NCI-H1048 (cell line): ENCODE measurements at regions not wholly inside any gene's neighbourhood (a gene's known extent, or its start where the extent isn't known, plus 50 kb on each side); places are given as distances from the start of the nearest gene placed in this dataset.
"Not testable (repeated sequence)": the region's sequence is repeated elsewhere in the genome, so short reads cannot be mapped to it uniquely, and the experiment has no call there.

Experiments
- DNase-seq: peaks from one replicate; lab custom pipeline; 2025; lab: John Stamatoyannopoulos, UW

DNA sequence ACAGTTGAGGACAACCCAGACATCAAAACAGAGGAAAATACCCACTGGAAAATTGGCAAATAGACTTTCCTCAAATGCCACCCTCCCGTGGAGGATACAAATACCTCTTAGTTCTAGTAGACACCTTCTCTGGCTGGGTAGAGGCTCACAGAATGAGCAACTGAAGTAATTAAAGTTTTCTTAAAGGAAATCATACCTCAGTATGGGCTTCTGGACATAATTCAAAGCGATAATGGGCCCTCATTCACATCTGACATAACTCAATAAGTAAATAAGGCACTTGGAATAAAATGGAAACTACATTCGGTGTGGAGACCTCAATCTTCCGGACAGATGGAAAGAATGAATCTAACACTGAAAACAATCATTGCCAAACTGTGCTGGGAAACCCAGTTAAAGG lies 115.2 kb upstream of the PLCL2 start:
- no peak for DNase-seq

DNA sequence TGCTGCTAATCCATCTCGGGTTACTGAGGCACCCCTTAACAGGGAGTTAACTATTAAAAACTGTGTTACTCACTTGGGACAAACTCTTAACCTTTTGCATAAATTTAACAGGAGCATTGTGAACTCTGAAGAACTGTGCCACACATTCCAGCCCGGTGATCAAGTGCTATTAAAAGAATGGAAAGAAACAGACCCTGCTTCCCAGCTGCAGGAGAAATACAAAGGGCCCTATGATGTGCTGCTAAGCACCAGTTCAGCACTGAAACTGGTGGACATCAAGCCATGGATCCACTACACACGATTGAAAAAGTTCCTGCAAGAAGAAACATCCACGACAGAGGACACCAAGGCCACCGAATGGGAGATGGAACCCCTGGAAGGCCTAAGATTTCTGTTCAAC lies 114.7 kb upstream of the PLCL2 start:
- no peak for DNase-seq

DNA sequence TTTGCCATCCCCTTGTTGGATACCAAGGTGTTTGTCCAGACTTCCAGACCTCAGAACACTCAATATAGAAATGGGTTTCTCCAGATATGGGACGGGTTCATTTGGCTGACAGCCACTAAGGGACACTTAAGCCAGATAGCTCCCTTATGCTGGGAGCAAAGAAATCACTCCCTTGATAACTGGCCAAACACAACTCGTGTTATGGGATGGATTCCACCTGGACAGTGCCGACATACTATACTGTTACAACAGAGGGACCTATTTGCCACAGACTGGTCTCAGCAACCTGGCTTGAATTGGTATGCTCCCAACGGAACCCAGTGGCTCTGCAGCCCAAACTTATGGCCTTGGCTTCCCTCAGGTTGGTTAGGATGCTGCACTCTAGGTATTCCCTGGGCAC lies 114.0 kb upstream of the PLCL2 start:
- no peak for DNase-seq

DNA sequence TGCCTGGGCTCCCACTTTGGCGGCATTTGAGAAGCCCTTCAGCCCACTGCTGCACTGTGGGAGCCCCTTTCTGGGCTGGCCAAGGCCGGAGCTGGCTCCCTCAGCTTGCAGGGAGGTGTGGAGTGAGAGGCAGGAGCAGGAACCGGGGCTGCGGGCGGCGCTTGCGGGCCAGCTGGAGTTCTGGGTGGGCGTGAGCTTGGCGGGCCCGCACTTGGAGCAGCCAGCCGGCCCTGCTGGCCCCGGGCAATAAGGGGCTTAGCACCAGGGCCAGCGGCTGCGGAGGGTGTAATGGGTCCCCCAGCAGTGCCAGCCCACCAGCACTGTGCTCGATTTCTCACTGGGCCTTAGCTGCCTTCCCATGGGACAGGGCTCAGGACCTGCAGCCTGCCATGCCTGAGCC lies 111.2 kb upstream of the PLCL2 start:
- not testable (repeated sequence) for DNase-seq

DNA sequence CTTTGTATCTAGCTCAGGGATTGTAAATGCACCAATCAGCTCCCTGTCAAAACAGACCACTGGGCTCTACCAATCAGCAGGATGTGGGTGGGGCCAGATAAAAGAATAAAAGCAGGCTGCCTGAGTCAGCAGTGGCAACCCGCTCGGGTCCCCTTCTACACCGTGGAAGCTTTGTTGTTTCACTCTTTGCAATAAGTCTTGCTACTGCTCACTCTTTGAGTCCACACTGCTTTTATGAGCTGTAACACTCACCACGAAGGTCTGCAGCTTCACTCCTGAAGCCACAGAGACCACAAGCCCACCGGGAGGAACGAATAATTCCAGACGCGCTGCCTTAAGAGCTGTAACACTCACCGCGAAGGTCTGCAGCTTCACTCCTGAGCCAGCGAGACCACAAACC lies 110.2 kb upstream of the PLCL2 start:
- DNase-seq: not testable (repeated sequence)

DNA sequence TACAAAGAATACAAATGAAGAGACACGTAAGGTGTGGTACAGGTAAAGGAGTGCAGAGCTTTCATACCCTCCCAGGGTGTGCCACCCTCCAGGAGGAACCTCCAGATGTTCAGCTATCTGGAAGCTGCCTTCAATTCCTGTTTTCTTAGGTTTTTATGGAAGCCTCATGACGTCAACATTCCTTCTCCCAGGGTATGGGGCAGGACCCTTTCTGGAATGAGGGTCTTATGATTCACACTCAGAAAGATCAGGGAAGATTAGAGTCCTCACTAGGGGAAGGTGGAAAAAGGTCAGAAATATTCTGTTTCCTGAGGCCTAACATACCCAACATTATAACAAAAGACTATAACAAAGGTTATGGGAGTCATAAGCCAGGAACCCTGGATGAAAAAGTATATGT lies 99.8 kb upstream of the PLCL2 start:
- no peak for DNase-seq

DNA sequence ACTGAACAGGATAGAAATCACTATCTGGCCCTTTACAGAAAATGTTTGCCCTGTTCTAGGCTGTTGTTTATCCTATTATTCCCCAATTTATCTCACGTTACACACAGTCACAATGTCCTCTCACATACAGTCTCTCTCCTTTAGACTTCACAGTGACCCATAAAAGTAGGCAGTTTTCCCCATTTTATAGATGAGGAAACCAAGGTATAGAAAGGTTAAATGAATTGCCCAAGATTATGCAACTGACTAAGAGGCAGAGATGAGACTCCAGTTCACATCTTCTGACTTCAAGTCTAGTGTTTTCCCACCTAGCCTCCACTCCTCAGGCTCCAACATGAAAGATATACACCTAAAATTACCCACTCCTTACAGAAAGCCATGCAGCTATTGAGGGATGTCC lies 99.3 kb upstream of the PLCL2 start:
- no peak for DNase-seq

DNA sequence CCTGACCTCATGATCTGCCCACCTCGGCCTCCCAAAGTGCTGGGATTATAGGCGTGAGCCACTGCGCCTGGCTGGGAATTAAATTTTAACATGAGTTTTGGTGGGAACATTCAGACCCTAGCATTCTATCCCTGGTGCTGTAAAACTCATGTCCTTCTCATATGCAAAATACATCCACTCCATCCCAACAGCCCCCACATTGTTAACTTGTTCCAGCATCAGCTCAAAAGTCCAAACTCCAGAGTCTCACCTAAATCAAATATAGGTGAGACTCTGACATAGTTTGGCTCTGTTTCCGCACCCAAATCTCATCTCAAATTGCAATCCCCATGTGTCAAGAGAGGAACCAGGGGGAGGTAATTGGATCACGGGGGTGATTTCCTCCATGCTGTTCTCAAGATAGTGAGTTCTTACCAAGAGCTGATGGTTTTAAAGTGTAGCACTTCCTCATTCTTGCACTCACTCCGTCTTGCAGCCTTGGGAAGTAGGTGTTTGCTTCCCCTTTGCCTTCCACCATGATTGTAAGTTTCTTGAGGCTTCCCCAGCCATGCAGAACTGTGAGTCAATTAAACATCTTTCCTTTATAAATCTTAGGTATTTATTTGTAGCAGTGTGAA lies 96.2 kb upstream of the PLCL2 start:
- DNase-seq: no peak

DNA sequence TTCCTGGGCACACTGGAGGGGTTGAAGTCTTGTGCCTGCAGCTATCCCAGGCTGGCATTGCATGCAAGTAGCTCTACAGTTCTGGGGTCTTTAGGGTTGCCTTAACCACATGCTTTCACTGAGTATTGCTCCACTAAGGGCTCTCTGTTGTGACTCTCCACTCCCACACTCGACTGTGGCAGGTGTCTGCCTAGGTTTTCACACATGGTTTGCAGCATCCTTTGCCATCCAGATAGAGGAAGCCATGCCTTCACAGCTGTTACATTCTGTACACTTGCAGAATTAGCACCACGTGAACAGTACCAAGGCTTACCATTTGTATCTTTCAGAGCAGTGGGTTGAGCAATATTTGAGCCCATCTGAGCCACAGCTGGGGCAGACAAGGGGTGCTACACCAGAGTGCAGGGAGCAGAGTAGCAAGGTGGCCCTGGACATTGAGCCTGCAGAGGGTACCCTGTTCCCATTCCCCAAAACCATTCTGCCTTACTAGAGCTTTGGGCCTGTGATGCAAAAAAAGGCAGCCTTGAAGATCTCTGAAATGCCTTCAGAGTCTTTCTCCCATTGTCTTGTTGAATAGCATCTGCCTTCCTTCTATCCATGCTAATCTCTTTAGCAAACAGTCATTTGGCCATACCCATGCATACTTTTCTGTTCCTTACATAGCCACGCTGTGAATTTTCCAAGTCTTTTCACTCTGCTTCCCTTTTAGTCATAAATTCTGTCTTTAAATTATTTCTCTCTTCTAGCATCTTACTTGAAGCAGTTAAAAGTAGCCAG lies 95.2 kb upstream of the PLCL2 start:
- DNase-seq: no peak

DNA sequence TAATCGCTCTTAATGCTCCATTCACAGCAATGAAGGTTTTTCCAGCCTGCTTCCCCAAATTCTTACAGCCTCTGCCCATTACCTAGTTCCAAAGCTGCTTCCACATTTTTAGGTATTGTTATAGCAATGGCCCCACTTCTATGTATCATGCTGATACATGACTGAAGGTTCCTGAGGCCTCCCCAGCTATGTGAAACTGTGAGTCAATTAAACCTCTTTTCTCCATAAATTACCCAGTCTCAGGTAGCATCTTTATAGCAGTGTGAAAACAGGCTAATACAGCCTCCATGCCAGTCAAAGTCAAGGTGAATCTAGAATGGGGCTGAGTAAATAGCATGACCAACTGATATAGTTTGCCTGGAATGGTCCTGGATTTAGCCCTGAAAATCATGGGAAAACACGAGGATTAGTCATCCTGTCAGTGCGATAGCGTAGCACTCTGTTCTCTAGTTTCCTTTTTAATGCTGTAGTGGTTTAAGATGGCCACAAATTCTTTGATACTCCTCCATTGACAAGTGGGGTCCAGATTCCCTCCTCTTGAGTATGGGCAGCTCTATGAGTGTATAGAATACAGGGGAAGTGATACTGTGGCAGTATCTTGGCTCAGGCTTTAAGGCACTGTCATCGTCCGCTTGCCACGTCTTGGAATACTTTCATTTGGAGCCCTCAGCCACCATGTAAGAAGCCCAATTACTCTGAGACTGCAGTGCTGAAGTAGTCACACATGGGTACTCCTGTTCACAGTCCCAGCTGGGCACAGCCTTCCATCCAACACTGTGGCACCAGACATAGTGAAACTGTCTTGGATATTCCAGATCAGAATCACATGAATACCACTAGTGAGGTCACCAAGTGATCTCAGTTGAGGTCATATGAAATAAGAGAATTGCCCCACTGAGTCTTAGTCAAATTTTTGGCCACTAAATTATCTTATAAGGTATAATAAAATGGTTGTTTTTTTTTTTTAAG lies 94.0 kb upstream of the PLCL2 start:
- DNase-seq: no peak

DNA sequence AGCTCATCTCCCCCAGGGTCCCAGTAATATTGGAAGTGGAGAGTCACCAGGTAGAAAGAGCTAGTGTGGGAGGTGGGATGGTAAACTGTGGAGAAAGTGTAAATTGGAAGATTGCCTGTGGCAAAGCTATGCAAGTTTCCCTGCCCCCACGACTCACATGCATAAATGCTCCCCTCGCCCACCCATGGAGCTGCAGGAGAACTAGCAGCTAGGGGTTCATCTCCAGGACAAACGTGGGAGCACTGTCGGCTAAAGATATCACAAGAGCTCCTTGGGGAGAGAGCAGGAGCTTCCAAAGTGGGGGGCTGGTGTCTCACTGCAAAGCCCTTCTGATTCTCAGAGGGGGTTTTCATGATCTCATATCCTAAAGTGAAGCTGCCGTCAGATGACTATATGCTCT lies 91.4 kb upstream of the PLCL2 start:
- no peak for DNase-seq

DNA sequence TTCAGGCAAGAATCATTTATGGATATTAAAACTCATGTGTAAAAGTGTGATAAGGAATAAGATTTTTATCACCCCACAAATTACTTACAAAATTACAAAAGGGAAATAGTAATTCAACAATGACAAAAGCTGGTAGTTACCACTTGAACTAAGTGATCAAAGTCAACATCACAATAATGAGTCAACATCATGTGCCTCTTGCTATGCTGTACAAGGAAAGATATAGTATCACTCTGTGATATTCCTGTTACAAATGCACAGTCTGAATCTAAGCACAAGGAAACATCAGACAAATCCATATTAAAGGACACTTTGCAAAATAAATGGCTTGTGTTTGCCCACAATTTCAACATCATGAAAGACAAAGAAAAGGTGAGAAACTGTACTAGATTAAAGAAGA lies 90.5 kb upstream of the PLCL2 start:
- no peak for DNase-seq

DNA sequence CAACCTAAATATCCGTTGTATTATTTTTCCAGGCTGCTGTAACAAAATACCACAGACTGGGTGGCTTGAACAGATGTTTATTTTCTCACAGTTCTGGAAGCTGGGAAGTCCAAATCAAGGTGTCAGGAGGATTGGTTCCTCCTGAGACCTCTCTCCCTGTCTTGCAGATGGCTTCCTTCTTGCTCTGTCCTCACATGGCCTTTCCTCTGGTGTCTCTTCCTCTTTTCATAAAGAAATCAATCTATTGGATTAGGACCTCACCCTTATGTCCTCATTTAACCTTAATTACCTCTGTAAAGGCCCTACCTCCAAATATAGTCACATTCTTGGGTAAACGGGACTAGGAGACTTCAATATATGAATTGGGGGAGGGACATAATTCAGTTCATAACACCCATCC lies 89.2 kb upstream of the PLCL2 start:
- no peak for DNase-seq

DNA sequence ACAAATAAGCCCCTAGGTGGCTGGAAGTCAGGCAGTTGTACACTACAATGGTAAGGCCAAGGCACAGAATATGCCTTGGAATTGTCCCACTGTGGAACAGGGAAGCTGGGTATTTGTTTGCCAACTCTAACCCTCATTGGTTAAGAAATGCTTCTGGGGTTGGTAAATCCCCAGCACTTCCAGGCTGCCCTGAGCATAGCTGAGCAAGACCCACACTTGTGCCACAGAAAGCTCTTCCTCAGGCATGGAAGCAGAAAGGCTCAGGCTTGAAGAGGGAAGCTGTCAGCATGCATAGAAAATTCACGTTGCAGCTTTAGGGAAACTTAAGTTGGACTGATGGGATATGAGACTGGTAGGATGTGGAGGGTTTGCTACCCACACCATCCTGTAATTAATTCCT lies 86.9 kb upstream of the PLCL2 start:
- no peak for DNase-seq

DNA sequence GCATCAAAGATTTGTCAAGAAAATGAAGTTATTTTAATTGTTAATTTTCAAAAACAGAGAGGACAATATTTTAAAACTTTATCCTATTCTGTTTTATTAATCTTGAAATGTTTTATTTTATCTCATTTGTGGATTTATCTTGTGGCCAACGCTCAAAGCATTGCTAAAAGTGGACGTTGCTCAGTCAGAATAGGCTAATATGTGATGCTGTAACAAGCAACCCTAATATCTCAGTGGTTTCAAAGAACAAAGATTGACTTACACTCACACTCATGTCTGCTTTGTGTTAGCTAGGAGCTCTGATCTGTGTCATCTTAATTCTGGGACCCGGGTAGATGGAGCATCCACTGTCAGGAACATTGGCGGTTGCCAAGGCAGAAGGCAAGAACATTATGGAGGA lies 86.0 kb upstream of the PLCL2 start:
- no peak for DNase-seq

DNA sequence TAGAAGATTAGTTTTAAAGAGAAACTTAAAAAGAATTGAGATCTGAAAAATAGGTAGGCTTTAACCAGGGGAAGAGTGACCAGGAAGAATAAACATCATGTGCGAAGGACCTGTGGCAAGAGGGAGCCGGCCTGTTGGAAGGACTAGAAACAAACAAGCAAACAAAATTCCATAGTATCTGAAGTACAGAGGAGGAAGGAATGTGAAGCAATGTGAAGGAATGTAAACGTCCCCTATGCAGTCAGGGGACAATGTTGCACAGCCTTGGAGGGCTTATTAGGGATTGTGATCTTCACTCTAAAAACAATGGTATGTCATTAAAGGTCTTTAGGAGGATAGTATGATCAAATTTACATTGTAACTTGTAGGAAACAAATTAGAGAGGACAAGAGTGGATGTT lies 84.4 kb upstream of the PLCL2 start:
- no peak for DNase-seq

DNA sequence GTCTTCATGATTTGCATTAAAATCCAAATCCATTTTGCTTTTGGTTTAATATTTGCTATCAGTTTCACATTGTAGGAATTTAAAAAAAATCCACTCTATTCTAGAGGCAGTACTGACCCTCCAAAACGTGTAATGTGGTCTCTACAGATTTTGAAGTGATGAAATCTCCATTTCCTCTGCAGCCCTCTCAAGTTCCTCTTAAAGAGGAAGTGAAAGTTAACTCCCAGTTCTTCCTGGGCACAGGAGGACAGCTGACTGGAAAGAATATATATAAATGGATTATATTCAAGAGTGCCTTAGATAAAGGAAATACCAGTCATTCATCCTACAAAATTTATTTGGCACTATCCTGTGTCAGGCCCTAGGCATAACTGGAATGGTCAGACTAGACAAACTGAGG lies 83.5 kb upstream of the PLCL2 start:
- no peak for DNase-seq

DNA sequence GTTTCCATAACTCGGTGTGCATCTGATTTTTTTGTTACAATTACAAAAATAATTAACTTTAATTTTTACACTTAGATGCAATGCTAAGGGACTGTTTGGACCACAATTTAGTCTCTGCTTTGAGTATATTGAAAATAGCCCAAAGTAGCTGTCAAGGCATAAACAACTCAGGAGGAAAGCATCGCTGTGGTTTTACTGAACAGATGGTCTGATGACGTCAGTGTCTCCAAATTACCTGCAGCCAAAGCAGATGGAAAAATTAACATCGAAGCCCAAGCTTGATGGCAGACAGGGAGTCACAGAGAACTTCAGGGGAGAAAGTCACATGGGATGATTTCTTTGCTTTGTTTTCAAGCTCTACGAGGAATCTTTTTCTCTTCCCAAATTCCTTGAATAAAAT lies 83.1 kb upstream of the PLCL2 start:
- no peak for DNase-seq

DNA sequence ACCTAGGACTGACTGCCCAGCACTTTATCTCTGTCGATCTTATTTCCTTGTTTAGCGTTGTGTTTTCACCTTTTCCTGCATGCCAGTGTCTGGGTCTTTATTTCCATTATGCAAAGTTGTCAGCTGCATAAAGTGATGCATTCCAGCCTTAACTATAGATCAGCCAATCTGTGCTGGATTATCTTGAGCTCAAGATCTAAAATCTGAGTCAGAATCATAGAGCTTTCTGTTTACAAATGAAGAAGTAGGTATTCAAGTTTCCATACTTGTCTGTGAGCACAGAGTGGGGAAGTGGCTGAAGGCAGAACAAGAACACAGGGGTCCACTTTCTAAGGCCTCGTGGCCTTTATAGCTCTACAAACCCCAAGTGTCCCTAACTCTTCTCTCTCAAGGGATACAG lies 82.4 kb upstream of the PLCL2 start:
- DNase-seq: no peak

DNA sequence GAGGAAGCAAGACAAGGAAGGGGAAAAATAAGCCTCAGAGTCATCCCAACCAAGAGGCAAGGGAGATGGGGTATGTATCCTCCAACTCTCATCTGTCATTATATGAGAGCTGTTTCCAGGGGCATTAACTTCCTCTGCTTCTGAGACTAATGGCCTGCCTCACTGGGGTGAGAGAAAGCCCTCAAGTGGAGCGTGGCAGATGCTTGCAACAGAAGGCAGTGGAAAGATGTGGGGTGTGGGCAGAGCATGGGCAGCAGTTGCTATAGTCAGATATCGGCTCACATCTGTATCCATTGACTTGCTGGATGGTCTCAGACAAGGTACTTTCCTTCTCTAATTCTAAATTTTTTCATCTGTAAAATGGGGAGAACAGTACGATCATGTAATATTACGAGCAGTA lies 81.7 kb upstream of the PLCL2 start:
- no peak for DNase-seq

DNA sequence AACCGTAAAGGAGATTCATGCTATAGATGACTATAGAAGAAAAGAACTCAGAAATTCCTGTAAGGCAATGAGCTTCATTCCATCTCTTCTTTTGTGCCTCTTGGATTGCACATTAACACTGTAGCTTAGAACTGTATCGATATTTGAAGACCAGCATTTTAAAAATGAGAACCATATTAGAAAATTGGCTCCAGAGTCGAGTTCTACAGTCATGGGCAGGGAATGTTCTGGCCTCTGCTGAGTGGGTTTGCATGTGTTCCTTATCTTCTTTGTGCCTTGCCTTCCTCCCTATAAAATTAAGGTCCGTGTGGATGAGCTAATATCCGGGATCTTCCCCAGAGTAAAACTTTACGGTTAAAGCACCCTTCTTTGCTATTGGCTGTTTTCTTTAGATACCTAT lies 77.4 kb upstream of the PLCL2 start:
- no peak for DNase-seq

DNA sequence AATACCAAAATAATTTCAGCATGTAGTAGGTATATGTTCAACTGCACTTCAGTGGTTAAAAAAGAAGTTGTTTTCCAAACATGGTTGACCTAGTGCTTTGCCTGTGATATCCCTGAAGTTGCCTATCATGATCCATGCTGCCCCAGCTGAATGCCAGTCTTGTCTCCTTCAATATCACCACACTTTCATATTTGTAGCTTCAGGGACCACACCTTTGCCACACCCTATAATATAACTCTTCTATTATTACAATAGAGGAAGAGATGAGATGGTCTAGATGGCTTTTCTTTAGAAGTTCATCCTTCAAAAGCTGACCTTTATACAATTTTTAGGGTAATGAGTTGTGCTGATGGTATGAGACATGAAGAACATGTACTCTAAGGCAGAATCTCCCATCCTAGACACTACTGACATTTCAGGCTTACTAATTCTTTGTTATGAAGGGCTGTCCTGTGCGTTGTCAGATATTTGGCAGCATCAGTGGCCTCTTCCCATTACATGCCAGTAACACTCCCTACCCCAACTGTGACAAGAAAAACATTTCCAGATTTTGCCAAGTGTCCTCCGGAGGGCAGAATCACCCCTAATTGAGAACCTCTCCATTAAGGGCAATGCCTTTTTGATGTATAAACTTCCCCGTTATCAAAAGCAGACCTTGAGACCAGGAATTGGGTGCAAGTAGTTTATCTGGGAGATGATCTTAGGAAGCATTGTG lies 76.2 kb upstream of the PLCL2 start:
- no peak for DNase-seq
